HFF-Myc (cell line): ENCODE measurements at regions not wholly inside any gene's neighbourhood (a gene's known extent, or its start where the extent isn't known, plus 50 kb on each side); places are given as distances from the start of the nearest gene placed in this dataset.
A peak's percentile ranks its signal among the peaks of the same experiment; 100 is the strongest.

Experiments used
- DNase-seq: peaks from one replicate; pipeline ENCODE4 v3.0.0-alpha.2; 2011; ENCODE audit warnings: low read depth; ENCODE audit errors: extremely low read depth
- H3K4me3 ChIP-seq: replicated peaks from 2 replicates; pipeline ENCODE4 v1.5.1; 2011; ENCODE audit warnings: low read depth, mild to moderate bottlenecking, control low read depth, low read length
- CTCF ChIP-seq: IDR thresholded peaks from 2 replicates; pipeline ENCODE4 v1.5.1; 2012; ENCODE audit warnings: mild to moderate bottlenecking, low read depth, low read length, control low read depth; ENCODE audit errors: missing control alignments

DNA sequence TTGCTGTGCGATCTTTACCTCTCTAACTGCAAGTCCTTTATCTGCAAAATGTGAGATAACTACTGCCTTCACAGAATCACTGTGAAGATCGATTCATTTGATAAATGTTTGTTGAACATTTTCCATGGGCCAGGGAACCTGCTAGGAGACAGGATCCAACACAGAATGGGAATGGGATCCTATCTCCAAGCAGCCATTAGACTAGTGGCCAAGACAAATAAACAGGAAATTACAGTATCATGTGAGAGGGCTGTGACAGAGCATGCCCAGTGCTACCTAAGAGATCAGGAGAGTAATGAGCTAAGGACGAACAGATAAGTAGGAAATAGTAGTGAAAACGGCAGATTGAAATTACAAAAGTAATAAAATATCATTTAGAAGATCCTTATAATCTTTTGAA is 105.7 kb downstream of the GRIN2B start:
- no peak for TF ChIP-seq CTCF
- no peak overlapping the region for H3K4me3 ChIP-seq
- DNase-seq, result no peak

DNA sequence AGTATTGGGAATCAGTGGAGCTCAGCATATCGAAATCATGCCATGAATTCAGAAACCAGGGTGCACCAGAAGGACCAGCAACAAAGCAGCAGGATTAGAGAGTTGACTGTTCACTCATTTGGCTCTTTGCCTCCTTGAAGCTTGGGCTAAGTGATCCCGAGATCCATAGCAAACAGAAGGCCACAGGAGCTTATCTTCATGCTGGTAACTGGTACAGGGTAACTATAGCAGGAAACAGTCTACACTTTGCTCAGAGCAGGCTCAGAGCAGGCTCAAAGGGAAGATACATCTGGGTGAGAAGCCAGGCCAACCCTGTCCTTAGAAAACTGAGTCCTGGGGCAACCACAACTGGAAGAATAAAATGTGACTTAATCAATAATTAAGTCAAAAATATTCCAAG is 111.1 kb downstream of the GRIN2B start:
- DNase-seq, result no peak
- no peak for TF ChIP-seq CTCF
- H3K4me3 ChIP-seq, result no peak overlapping the region

- peak; percentile 27 for DNase-seq
These were observed 117.2 kb downstream of the GRIN2B start for GRCh38 chr12:13864081-13864673.

GRCh38 chr12:13857750-13858149 is 123.7 kb downstream of the GRIN2B start:
- TF ChIP-seq CTCF, result no peak
- H3K4me3 ChIP-seq, result no peak overlapping the region

More at GRCh38 chr12:13864081-13864673, 117.2 kb downstream of the GRIN2B start:
- TF ChIP-seq CTCF, result peak; percentile 84
- no peak overlapping the region for H3K4me3 ChIP-seq

GRCh38 chr12:13853471-13853870 is 127.9 kb downstream of the GRIN2B start:
- no peak for TF ChIP-seq CTCF
- DNase-seq, result no peak

More at GRCh38 chr12:13857750-13858149, 123.7 kb downstream of the GRIN2B start:
- no peak for DNase-seq

GRCh38 chr12:13851828-13852227 is 129.6 kb downstream of the GRIN2B start:
- DNase-seq, result no peak
- H3K4me3 ChIP-seq, result no peak overlapping the region

More at GRCh38 chr12:13853471-13853870, 127.9 kb downstream of the GRIN2B start:
- no peak overlapping the region for H3K4me3 ChIP-seq

More at GRCh38 chr12:13851828-13852227, 129.6 kb downstream of the GRIN2B start:
- no peak for TF ChIP-seq CTCF
